ENCODE measurements at regions not wholly inside any gene's neighbourhood (a gene's known extent, or its start where the extent isn't known, plus 50 kb on each side); places are given as distances from the start of the nearest gene placed in this dataset.
A peak's percentile ranks its signal among the peaks of the same experiment; 100 is the strongest.

DNA sequence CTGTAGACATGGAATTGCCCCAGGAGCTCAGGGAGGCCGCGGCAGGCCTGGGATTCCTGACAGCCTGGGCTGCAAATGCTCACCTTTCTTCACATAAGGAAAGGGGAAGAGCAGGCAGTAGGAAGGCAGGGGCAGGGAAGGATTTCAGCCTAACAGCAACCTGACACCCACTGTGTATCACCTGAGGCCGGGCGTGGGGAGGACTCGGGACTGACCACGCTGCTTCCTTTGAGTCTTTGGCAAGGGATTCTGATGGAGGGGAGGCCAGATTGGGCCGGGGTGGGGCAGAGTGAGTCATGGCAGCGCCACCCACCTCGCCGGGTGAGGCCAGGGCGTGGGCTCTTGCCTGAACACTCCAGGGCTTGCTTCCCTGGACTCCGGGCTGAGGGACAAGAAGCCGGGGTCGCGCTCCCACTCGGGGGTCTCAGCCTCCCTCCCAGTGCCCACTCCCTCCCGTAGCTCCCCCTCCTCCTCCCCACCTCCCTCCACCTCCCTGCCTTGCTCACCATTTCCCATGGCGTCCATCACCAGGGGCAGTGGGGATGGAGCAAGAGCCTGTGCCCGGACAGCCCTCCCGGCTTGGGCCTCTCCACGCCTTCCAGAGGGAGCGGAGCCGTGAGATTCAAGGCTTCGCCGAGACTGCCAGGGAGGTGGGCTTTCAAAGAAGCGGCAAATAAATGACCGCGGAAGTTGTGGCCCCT lies 247.9 kb upstream of the RTL1 start:
- no peak for DNase-seq

DNA sequence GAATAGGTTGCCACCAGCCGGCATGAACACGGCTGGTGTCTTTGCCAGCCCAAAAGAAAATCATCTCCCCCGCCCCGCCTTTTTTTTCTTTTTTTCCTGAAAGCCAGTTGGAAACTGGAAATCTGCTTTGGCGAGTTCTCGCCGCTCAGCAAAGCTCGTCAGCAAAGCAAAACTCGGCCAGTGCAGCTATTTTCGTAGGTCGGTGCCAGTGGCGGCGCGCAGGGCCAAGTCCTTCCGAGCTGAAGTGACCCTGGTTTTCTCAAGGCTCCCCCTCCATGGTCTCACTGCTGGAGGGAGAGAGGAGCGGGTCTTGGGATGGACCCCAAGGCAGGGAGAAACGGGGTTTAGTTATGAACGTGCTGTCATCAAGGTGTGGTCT lies 248.4 kb upstream of the RTL1 start:
- DNase-seq = no peak

DNA sequence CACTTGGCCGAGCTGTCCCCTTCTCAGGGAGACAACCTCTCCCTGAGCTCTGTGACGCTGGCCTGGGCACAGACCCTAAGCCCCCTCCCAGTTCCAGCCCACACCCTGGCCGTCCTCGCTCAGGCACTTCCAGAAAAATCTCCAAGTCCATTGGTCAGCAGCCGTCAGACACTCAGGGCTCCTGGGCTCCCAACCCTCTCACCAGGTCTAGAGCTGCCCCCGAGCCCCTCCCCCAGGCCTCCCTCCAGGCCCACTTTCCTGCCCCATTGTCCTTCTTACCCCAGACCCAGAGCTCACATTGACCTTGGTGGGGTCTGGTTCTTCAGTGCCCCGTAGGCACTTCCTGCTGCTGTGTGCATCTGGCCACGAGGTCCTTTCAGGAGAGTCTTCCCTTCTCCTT lies 249.3 kb upstream of the RTL1 start:
- no peak for DNase-seq

DNA sequence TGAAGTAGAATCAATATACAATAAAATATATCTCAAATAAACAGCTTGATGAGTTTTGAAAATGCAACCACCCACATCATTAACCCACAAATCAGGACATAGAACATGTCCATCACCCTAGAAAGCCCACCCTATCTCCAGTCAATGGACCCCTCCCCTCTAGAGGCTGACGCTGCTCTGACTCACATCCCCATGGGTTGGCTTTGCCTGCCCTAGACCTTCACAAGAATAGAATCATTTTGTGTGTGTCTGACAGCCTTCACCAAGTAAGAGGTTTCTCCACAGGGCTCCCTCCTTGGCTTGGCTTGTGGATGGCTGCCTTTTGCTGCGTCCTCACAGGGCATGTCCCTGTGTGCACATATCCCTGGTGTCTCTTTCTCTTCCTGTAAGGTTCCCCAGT lies 250.2 kb upstream of the RTL1 start:
- DNase-seq = no peak

DNA sequence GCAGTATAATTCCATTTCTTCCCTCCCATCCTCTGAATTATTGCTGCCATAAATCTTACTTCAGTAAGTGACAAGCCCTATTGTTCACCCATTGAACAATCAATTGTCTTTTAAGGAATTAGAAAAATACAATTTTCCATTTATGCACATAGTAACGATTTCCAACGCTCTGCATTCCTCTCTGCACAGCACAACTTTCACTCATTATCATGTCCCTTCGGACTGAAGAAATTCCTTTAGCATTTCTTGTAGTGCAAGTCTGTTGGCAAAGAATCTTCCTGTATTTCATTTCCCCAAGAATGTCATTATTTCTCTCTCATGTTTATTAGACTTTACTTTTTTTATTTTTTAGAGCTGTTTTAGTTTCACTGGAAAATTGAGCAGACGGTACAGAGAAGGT lies 252.1 kb upstream of the RTL1 start:
- DNase-seq = no peak

DNA sequence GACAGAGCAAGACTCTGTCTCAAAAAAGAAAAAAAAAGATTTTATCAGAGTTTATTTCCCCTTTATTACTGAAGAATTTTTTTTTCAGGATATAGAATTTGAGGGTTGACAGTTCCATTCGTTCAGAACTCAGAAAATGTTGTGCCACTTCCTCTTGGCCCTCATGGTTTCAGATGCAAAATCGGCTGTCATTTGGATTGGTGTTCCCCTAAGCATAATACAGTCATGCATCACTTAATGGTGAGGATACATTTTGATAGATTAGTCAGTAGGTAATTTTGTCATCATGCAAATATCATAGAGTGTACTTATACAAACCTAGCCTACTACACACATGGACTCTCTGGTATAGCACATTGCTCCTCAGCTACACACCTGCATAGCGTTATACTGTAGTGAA lies 263.9 kb upstream of the RTL1 start:
- no peak for DNase-seq

DNA sequence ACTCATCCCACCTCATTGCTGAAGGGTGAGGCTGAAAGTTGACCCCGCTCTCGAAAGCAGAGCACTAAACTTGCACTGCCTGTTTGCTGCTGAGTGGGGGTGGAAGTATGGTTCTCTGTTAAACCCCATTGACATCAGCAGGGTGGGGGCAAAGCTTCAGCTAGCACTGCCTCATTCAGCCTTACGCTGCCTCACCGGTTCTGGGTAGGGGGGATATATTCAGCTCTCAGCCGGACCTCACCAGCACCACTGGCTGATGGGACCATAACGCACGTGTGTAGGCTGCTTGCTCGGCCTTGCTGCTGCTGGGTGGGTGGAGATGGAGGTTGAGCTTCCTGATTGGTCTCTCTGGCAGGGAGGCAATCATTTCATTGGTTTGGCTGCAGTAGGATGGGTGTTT lies 265.7 kb upstream of the RTL1 start:
- no peak for DNase-seq

DNA sequence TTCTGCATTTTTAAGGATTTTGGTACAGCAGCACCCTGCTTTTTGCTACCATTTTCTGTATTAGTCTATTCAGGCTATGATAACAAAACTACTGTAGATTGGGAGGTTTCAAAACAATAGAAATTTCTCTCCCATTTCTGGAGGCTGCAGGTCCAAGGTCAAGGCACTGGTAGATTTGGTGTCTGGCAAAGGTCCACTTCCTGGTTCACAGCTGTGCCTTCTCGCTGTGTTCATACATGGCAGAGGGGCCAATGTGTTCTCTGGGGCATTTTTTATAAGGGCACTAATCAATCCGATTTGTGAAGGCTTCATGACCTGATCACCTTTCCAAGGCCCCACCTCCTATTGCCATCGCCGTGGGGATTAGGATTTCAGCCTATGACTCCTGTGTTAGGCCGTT lies 268.1 kb upstream of the RTL1 start:
- no peak for DNase-seq

DNA sequence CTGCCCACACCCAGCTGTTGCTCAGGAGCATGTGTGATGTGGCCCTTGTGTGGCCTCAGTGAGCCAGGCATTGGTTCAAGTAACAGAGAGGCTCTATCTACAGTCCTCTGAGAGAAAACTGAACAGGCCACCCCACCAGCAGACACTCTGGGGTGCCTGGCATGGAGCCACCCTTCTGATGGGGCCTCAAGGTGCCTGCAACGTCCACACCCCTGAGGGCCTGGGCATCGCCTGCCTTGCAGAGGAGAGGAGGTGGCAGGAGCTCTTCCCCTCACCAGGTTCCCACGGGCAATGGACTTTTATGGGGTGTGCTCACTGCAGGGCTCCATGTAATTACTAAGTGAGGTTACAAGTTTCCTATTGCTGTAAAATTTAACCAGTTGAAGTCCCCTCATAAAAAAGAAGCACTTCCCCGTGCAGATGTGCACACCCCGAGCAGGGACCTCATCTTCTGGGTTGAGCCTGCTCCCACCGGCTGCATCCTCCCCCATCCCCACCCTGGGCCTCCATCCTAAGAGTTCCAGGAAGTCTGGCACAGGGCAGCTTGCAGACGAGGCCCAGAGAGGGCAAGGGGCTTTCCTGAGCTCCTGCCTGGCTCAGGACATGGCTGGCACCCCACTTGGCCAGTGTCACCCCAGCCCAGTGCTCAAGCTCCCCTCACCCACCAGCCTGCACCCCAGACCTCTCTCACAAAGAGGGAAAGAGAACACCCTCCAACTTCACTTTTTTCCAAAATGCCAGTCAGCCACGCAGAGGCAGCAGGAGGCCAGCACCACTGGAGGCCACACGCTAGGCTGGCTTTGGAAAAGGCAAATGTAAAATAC lies 270.4 kb upstream of the RTL1 start:
- DNase-seq = no peak

DNA sequence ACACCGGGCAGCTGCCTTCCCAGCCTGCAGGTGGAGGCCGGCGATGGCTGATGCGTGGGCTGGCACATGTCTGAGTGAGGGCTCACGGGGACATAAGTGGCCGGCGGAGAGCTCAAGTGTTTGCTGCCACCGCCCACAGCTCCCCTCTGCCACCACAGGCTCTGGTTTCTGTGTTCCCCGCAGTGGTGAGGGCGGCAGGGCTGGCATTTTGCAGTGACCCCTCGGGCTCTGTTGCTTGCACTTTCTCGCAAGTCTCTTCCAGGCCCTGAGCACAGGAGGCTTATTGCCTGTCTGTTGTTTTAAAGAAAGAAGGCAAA lies 271.0 kb upstream of the RTL1 start:
- peak; percentile 45 for DNase-seq

DNA sequence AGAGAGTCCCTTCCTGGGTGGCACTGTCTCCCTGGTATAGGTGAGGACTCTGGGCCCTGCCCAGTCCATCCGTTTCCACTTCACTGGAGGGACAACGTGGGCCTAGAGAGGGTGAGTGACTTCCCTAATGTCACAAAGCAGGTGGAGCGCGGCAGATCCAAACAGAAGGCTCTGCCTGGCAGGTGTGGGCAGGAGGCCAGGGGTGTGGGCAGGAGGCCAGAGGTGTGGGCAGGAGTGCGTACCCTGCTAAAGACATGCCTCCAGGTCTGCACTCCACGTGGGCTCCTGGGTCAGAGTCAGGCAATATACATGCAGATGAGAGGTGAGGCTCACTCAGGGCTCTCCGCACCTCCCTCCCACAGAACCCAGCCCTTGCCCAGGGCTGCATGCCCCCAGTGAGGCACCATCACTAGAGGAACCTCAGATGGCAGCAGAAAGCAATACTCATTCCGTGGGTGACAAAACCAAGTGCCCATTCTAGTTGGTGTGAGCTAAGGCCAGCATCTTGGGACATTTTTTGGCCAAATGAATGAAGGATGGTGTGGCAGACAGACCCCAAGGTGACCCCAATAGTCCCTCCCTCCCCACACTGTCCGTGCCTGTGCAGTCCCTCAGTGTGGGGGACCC lies 271.6 kb upstream of the RTL1 start:
- DNase-seq = peak; percentile 16

DNA sequence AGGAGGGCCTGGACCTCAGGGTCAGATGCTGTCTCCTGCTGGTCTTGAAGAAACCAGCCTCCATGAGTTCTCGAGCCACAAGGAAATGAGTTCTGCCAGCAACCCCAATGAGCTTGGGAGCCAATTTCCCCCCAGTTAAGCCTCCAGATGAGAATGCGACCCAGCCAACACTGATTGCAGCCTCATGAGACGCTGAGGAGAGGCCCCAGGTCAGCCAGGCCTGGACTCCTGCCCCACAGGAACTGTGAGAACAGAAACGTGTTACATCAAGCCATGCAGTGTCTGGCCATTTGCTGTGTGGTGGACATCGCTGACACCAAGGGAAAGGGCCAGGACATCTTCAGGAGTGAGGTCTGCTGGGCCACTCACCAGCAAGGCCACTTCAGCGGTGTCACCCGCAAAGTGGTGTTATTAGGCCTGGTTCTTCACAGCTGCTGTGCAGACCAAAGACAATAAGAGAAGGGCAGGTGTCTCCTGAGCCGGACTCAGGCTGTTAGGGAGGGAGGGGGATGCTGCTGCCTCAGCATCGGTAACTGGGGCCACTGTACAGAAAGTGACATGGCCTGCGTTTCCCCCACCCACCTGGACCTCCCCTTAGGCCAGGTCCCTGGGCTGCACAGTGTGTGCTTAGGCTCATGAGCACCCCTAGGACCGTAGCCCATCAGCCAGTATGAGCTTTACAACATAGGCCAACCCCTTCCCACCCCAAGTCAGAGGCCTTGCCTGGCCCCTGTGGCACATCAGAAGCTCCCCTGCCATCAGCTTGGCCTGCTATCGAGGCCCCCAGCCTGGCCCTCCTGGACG lies 272.4 kb upstream of the RTL1 start:
- DNase-seq = no peak

DNA sequence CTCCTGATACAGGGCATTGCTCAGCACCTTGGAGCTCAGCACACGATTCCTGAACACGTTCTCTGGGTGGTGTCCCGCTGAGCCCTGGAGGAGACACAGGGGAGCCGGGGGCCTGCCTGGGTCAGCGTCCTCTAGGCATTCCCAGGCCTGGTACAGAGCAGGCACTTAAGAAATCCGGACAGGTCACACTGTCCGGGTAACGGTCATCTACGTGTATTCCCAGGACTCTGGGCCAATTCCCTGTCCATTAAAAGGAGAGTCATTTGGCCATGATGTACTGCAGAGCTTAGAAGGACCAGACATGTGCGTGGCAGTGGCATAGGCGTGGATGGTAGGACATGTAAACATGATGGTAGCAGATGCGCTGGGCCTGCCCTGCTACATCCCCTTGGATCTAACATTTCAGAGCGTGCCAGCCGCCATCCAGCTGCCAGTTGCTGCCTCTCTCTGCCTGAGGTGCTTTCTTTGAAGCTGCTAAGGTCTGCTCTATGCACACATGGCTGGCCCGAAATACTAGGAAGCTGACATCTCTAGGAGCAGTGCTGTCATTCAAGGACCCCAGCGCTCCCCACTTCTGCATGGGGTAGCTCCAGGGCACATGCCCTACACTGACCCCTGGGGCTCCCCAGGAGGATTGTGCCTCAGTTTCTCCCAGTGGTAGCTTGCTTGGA lies 273.1 kb upstream of the RTL1 start:
- no peak for DNase-seq

DNA sequence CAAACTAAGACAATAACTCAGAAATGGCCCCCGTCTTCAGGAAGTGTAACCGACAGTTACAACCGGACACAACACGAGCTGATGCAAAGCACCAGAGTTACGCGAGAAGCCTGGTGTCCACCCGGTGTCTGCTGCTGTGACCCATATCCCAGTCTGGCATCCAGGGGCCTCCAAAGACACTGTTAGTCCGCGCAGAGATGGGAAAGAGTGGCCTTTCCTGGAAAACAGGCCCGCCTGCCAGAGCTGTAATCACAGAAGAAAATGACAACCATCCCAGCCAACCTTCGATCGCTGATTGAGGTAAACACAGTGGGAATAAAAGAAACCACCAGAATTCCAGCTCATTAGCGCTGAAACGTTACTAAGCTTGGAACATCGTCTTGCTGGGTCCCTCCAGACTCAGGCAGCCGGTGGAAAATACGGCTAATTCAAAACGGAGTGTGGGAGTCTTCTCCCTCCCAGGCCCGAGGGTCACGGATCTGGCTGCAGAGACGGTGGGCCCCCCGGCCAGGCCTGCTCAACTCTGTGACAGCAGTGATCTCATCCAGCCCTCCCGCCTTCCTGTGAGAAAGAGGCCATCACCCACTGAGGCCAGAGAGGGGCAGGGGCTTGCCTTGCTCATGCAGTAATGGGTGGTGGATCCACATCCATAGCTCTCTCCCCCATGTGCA lies 273.9 kb upstream of the RTL1 start:
- no peak for DNase-seq

DNA sequence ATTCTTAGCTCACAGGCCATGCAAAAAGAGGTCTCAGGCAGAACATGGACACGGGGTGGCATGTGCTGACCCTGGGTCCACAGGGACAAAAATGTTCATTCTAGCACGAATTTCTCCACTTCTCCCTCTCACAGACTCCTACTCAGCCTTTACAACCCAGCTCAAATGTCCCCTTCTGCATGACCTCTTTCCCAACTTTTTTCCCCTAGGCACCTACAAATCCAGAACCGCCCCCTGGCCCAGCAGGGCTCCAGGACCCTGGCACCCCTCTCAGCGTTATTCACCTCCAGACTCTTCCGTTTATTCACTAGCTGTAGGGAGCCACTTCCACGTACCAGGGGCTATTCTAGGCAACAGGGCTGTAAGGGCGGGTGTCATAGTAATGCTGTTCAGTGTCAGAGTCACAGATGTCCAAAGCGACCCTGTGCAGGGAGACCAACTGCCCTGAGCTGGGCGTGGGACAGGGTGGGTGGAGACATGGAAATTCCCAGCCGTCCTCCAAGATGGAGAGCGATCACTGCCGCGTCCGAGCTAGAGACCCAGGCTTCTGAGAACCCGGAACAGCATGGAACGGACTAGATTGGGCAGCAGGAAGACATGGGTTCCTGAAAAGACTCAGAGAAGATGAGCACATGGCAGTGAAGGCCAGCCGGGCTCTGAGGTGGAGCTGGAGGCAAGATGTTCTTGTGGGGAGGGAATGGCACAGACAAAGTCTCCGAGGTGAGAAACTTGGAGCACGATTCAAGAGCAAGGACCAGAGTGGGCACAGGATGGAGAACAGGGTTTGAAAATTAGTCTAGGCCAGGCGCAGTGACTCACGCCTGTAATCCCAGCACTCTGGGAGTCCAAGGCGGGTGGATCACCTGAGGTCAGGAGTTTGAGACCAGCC lies 274.9 kb upstream of the RTL1 start:
- no peak for DNase-seq

DNA sequence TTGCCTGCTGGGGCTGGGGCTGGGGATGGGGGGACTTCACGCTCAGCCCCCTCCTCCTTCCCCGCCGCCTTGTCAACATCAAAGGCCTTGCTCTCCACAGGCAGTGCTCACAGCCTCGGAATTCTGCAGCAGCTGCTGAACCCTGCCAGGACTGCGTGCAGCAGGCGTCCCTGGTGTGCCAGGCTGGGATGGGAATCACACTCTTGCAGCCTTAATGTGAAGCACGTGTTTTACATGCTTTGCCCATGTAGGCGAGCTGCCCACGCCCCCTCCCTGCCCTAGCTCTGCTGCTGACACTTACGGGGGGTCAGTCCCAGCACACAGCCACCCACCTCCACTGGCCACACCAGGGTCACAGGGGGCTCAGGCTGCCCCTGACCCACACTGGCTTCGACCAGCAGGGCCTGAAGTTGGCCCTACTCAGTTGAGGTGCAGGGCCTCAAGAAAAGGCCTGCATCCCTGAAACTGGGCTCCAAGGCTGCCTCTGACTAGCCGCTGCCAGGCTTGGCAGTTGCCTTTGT lies 276.2 kb upstream of the RTL1 start:
- DNase-seq = no peak

DNA sequence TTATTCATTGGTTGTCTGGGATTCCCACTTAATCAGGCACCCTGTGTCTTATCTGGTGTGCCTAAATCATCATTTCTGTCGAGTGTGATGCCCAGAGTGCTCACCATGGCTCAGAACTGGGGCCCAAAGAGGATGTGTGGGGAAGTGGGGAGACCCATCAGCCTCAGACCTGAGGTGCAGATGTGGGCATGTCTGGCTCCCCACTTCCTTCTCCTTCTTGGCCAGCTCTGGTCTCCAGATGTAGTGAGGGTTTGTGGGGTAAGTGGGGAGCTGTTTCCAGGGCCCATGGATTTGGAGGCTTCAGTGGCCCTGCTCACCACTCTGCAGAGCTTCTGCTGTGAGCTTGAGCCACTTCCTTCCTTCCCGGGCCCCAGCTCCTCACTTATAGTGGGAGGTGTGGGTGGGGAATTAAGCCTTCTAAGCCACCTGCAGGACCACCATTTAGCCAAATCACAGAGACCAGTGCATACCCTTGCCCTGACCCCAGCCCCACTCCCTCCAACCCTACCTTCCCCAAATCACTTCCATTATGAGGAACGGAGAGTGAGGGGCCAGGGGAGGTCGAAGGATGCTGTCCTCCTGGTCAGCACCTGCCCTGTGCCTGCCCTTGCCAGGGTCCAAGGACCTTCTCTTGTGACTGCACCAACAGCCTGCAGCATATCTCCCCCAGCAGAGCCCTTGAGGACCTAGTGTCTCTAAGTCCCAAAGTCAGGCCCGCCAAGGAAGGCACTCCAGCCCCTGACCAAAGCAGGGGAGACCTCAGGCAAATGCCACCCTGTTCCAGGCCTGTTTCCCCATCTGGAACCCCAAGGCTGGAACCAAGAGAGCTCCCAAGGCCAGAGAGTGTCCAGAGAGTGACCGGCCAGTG lies 278.2 kb upstream of the RTL1 start:
- DNase-seq = no peak

DNA sequence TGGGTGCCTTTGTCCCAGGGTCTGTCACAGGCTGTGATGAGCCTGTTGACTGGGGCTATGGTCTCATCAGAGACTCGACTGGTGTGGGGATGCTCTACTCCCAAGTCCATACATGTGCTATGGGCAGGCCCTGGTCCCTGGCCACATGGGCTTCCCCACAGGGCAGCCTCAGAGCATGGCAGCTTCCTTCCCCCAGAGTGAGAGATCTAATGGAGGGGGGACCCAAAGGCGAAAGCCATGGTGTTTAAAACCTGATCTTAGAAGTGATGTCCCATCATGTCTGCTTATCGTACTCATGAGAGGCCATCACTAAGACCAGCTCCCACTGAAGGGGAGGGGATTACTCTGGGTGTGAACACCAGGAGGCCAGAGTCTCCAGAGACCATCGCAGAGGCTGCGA lies 279.0 kb upstream of the RTL1 start:
- no peak for DNase-seq

DNA sequence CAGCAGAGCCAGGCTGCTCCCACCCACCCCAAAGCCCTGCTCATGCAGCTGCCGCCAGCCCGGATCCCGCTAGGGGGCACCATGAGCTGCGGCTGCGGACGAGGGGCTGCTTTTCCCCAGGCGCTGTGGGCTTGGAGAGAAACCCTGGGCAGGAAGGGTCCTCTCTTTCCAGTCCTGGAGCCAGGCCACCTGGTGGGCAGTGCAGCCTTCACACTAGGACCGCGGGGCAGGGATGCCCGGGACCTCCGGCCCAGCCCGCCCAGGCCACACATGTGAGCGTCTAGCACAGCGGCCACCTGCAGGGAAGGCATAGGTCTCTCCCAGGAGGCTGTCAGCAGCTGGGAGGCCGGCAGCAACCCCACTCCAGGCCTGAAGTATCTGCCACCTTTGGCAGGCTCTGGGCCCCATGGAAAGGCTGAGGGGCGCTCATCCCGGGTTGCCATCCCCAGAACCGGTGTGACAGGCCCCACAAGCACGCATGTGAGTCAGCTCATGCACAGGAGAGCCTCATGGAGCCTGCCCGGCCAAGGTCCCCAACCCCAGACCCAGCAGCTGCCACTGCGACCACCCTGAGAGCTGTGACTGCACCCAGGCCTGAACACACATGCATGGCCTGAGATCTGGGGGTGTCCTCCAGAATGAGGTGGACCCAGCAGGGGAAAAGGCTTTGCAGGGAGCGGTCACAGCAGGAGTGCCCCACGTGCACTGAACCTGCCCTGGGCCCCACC lies 280.0 kb upstream of the RTL1 start:
- DNase-seq = no peak

DNA sequence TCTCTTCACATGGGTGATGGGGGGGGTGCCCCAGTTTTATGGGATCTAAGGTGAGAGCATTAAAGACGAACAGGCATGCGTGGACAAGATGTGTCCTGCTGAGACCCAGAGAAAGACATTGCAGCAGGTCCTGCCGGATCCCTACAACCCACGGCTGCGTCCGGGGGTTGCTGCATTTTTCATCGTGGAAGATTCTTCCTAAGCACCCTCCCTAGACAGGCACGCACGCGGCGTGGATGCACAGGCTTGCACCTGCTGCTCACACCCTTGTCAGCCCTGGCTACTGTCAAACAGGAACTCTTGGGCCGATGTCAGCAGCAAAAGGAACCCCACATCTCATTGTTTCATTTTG lies 280.6 kb upstream of the RTL1 start:
- DNase-seq = no peak

Data from NCI-H2081 treated with DMSO at 0.1 percent for 48 hours (cell line).